ENCODE measurements at regions not wholly inside any gene's neighbourhood (a gene's known extent, or its start where the extent isn't known, plus 50 kb on each side); places are given as distances from the start of the nearest gene placed in this dataset.

- no peak for DNase-seq
Observed at GRCh38 chr5:5826911-5827310, 404.4 kb downstream of the ICE1 start.

- DNase-seq = no peak
Observed at GRCh38 chr5:5822729-5823257, 400.3 kb downstream of the ICE1 start.

DNA sequence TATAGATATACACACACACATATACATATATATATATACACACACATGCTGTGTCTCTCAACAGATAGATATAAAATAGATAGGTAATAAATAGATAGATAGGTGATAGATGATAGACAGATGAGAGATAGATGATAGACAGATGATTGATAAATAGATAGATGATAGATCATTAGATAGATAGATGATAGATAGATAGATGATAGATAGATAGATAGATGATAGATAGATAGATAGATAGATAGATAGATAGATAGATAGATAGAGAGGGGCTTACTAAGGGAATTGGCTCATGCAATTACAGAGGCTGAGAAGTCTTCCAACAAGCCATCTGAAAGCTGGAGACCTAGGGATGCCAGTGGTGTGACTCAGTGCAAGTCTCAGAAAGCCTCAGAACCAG, 394.5 kb downstream of the ICE1 start:
- DNase-seq = no peak

- DNase-seq = no peak
Observed at GRCh38 chr5:5813441-5813840, 391.0 kb downstream of the ICE1 start.

DNA sequence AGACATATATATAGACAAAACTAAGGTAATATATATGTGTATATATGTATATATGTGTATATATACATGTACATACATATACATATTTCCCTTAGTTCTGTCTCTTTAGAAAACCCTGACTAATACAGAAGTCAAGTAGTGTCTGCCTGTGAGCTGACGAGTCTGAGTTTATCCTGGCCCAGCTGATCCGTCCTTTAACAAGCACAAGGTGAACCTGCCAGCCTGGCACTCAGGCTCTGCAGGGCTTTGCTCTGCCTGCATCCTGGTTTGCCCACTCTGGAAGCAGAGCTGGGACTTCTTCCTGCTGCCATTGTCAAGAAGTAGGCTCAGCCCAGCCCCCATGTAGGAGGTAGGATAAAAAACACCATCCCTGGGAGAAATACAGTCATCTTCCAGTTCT, 388.0 kb downstream of the ICE1 start:
- no peak for DNase-seq

DNA sequence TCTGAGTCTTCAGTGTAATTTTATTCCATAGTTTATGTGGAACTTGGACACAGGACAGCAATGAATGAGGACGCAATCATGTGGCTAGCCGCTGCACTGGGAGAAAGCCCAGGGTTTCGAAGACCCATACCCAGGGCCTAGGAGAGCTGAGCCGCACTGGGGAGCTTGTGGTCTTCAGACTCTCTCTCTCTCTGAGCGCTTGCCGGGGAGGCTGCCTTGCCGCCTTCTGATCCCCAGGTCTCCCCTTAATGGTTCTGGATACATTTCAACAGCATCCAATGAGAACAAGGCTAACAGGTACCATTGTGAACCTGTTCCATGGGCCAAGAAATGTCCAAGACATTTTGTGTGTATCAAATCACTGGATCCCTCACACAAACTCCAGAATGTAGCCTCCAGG, 383.4 kb downstream of the ICE1 start:
- DNase-seq = no peak

- no peak for DNase-seq
Observed at GRCh38 chr5:5804478-5805233, 382.2 kb downstream of the ICE1 start.

DNA sequence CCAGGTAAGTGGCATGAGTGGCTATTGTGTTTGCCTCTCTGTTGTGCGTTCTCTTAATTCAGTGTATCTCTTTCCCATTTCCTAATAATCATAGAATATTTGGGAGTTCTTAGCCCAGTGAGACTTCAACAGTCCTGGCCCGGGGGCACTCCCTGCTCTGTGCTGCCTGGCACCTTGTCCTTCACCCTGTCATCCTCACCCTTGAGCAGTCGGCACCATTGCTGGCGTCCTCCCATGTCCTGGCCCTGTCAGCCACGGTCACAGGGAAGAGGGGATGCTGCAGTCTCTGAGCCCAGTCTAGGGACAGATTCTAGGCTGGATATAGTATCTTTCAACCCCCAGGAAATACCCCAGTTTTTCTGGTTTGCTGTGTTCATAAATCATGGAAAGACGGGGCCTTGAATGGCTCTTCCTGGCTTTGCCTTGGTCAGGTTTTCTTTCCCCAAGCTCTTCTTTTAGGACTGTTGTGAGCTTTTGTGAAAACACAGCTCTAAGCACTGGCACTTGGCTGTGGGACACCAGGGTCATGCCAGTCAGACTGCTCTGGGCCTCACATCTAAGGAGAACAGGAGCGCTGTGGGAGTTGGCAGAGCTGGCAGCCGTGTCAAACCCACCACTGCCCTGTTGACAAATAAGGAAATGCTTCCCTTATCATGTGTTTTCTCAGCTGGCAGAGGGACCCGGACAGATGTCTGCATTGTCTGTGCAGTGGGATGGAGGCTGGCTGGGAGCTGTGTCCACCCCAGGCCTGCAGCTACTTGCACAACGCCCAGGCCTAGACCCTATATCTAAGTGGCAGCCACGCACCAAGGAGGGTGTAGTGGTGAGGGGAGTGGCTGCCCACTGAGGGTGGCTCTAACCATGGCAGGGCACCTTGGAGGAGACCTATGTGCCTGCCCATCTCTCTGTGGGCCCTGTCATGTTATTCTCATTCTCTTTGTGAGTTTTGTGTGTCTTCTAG, 378.6 kb downstream of the ICE1 start:
- DNase-seq = no peak

DNA sequence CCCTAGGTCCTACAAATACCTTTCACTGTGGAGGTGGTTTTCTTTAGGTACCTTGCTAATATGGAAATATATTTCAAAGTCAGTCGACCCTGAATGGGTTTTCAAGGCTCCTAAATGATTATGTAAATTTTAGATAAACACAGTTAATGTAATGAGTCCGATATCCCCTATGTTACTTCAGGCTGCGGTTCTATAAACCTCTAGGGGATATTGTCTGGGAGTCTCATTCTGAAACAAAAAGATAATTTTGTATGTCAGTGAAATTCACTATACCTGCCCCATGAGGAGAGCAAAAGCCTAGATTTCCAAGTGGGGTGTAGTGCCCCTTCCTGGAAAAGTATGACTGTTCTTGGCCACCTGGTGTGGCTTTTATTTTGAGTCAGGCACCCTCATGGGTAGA, 377.3 kb downstream of the ICE1 start:
- DNase-seq = no peak

DNA sequence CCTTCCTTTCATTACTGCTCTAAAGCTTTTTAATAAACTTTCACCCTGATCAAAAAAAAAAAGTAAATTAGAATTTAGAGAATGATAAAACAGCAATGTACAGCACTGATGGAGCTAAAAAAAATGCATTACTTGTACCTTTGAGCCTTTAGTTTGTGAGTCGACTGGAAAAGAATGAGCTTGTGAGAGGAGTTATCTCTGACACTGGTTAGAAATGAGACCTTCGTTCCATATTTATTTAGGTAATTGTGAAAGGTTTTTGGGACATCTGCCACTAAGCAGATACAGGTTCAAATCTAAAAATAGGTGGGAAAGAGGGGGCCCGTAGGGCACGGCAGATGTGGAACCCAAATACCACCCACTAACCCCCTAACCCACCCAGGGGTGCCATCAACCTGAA, 376.8 kb downstream of the ICE1 start:
- DNase-seq = no peak

DNA sequence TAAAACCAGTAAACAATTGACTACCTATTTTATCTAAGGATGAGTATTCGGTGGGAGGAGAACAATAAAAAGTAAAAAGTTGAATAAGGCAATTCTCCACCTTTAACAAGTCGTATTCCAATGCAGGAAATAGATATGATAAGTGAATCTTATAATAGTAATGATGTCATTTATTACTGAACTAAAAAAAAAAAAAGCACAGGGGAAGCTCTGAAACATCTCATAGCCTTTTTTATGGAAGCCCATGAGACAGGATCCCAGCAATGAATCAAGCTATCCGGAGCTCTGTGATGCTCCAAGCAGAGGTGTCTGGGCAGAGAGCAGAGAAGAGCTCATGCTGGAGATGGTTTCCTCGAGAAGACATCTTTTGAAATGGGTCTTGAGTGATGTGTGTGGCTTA, 376.0 kb downstream of the ICE1 start:
- DNase-seq = no peak

DNA sequence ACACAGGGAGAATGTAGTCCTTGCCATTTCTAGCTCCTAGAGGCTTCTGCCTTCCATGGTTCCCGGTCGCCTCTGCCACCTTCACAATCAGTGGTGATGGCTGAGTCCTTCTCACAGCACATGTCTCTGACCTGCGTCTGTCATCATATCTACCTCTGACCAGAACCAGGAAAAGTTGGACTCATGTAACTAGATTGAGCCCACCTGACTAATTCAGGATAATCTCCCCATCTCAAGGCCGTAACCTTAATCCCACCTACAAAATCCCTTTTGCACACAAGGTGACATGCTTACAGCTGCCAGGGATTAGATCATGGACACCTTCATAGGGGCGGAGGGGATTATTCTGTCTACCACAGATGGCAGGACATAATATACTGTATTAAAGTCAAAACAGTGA, 375.6 kb downstream of the ICE1 start:
- no peak for DNase-seq

- DNase-seq = no peak
Observed at GRCh38 chr5:5795074-5795771, 372.7 kb downstream of the ICE1 start.

- DNase-seq = no peak
Observed at GRCh38 chr5:5794118-5794560, 371.7 kb downstream of the ICE1 start.

- no peak for DNase-seq
Observed at GRCh38 chr5:5793242-5794117, 371.0 kb downstream of the ICE1 start.

GRCh38 chr5:5792106-5792505, 369.6 kb downstream of the ICE1 start:
- DNase-seq = no peak

DNA sequence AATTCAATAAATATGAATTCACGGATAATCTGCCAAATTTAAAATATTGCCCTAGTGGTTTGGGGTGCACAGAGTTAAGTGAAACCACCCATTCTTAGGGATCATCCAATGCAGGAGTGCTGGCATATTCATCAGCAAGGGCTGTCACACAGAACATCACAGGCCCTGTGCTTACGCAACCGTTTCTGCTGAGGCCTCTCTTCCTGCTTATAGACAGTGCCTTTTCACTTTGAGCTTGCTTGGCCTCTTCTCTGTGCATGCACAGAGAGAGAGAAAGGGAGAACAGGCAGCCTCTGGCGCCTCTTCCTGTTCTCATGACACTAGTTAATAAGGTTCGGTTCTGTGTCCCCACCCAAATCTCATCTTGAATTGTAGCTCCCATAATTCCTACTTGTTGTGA, 366.3 kb downstream of the ICE1 start:
- no peak for DNase-seq

GRCh38 chr5:5787373-5787772, 364.9 kb downstream of the ICE1 start:
- no peak for DNase-seq

DNA sequence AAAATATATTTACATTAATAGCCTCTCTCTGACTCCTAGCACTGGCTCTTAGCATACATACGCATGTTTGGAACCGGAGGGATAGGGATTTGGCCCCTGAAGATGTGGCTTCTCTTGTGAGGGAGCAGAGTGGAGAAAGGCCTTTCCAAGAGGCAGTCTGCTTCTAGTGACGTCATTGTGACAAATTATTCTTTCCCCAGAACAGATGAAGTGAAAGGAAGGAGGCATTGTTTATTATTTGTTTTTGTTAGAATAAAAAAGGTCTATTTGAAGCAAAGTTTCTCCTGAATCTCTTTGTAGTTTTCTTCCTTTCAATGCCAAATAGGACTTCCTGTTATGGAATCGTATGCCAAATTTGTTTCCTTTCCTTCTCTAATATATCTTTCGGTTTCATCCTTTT, 361.6 kb downstream of the ICE1 start:
- DNase-seq = no peak

- DNase-seq = no peak
Observed at GRCh38 chr5:5783021-5783420, 360.5 kb downstream of the ICE1 start.

DNA sequence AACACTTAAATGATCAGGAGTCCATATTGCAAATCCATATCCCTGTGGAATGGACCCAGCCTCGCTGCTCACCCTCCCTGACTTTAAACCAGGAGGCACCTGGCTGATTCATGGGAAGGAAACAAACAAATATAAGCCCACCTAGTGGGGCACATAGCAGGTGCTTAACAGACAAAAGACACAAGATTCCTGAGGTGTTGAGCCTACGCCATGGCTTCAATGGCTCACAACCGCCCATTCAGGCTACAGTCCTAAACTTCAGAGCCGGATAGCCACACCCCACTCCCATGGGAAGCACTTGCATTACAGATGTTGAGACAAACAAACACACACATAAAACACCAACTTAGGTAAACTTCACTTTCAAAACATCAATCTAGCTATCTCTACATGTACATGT, 359.9 kb downstream of the ICE1 start:
- no peak for DNase-seq

GRCh38 chr5:5781335-5781734, 358.9 kb downstream of the ICE1 start:
- no peak for DNase-seq
